Stimulated activated CD8-positive, alpha-beta memory T cell treated with anti-CD3 and anti-CD28 coated beads, Interleukin-15, amount 100 ng/mL, for 24 hours (primary cell): ENCODE measurements at regions not wholly inside any gene's neighbourhood (a gene's known extent, or its start where the extent isn't known, plus 50 kb on each side); places are given as distances from the start of the nearest gene placed in this dataset.
"Not testable (repeated sequence)": the region's sequence is repeated elsewhere in the genome, so short reads cannot be mapped to it uniquely, and the experiment has no call there.

Experiments
- DNase-seq: peaks from one replicate; pipeline ENCODE4 v3.0.0-alpha.2; 2020; ENCODE audit warnings: low read depth

DNA sequence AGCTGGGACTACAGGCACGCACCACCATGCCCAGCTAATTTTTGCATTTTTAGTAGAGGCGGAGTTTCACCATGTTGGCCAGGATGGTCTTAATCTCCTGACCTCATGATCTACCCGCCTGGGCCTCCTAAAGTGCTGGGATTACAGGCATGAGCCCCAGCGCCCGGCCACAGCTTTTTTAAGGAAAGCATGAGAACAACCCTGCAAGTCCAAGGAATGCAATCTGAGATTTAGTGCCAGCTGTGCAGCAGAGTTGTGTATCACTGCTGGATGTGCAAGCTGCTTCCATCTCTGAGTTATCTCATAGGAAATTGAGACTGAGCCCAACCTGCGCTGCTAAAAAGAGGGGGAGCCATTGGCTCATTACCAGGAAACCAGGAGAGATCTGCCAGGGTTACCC lies 399.9 kb upstream of the CYRIA start:
- no peak for DNase-seq

GRCh38 chr2:17061028-17061427 lies 395.4 kb upstream of the CYRIA start:
- no peak for DNase-seq

DNA sequence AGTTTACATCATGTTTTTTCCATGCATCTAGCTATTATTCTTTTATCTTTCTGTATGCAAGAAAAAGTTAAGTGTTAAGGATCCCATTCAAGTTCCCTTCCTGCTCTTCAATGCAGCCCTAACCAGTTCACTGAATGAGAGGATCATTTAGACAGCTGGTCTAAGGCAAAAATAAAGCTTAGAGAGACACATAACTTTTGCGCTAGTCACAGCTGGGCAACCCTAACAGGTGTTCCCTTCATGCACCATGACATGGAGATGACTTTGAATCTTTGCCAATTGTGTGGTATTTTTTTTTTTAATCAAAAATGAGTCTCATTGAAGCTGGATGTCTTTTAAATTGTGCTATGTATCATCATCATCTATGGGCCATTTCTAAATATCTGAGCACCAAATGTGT lies 393.8 kb upstream of the CYRIA start:
- no peak for DNase-seq

DNA sequence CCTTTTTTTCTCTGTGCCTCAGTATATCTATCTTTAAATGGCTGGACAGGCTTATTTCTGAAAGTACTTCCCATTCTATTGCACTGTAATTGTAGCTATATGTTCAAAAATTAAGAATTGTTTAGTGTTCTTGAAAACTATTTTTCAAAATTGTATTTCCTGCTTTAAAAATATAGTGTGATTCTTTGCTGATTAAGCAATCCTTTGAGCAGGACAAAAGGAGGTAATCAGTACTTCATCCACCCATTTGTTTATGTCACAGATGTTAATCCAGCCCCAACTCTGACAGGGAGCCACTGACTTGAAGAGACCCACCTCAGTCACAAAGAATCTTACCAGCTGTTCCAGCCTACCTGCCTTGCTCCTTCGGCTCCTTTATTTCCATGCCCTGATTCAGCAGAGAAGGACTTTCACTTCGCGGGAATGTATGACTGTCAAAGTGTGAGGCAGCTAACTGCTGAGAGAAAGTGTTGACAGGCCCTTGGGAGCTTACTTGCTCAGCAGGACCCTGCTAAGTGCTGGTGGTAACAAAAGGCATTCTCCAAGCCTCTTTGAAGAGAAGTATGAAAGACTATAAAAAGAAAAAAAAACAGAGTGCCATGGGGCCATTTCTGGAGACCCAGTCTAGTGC lies 393.3 kb upstream of the CYRIA start:
- DNase-seq: no peak

GRCh38 chr2:17057109-17058017 lies 391.7 kb upstream of the CYRIA start:
- DNase-seq: no peak

- DNase-seq: no peak
Observed at GRCh38 chr2:17056236-17056635, 390.6 kb upstream of the CYRIA start.

DNA sequence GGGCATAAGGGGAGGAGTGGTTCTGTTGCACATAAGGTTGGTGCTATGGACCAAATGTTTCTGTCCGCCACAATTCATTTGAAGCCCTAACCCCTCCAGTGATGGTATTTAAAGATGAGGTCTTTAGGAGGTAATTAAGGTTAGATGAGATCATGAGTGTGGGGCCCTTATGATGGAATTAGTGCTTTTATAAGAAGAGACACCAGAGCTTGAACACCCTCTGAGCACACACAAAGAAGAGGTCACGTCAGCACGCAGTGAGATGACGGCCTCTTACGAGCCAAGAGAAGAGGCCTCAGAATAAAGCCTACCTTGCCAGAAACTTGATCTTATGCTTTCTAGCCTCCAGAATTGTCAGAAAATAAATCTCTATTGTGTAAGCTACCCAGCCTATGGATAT lies 386.4 kb upstream of the CYRIA start:
- DNase-seq: no peak

DNA sequence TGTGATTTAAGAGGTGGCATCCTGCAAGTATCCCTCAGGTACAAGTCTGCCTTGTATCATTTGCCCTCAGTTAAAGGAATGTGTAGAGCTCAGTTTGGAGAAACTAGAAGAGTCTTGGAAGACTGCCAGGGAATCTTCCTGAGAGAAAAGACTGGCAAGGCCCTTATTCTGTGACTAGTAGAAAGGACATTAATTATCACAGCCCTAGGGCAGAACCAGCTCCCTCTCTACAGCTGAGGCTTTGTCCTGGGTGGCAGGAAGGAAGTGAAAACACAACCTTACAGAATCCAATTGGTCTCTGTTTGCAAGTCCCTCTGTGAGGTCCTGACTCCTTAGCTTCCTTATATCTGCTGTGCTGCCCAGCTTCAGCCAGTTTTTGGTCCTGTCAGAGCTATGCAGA lies 385.9 kb upstream of the CYRIA start:
- DNase-seq: no peak

GRCh38 chr2:17043173-17043572 lies 377.5 kb upstream of the CYRIA start:
- DNase-seq: no peak

GRCh38 chr2:17036361-17036760 lies 370.7 kb upstream of the CYRIA start:
- no peak for DNase-seq

GRCh38 chr2:17035010-17035409 lies 369.4 kb upstream of the CYRIA start:
- no peak for DNase-seq

DNA sequence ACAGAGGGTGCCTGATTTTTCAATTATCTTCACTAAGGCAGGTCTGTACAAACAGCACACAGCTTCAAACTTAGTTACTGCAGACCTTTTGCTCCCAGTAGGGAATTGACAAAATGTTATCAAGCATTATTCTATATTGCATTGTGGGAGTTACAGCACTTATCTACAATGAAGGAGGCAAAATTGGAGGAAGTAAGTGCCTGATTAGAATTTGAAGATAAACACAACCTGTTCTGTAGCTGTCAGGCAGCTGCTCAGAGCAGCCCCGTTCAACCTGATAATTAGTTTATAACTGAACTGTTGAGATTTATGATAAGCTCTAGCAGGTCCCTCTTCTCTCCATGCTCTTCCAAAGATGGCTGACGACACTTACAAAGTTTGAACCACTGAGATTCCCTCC lies 364.4 kb upstream of the CYRIA start:
- DNase-seq: no peak

DNA sequence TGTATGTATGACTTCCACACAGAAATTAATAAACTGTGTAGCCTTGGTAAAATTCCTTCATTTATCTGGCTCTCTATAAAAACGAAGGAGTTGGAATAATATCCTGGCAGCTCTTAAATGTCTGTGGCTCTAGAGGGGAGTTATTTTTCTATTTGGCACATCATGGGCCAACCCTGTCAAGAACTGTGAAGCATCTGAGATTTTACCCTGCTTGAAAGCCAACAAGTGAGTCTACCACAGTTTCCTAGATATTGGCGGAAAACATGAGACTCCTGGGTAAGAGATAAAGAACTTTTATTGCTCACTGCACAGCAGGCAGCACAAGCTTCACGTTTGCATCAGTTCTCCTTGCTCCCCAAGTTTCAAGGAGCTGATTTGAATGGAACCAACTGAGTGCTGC lies 346.7 kb upstream of the CYRIA start:
- no peak for DNase-seq

GRCh38 chr2:17010104-17010503 lies 344.5 kb upstream of the CYRIA start:
- no peak for DNase-seq

DNA sequence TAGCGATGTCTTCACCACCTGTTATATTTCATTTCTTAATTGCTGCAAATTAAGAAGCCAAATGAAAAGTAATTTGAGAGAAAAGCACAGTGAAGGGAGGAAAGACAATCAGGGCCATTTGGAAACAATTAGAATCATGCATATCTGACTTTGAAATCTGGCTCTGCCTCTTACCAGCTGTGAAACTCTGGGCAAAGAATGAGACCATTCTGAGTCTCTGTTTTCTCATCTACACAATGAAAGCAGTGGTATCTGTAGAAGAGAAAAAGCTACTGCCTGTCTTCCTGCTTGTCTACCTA lies 334.5 kb upstream of the CYRIA start:
- no peak for DNase-seq

DNA sequence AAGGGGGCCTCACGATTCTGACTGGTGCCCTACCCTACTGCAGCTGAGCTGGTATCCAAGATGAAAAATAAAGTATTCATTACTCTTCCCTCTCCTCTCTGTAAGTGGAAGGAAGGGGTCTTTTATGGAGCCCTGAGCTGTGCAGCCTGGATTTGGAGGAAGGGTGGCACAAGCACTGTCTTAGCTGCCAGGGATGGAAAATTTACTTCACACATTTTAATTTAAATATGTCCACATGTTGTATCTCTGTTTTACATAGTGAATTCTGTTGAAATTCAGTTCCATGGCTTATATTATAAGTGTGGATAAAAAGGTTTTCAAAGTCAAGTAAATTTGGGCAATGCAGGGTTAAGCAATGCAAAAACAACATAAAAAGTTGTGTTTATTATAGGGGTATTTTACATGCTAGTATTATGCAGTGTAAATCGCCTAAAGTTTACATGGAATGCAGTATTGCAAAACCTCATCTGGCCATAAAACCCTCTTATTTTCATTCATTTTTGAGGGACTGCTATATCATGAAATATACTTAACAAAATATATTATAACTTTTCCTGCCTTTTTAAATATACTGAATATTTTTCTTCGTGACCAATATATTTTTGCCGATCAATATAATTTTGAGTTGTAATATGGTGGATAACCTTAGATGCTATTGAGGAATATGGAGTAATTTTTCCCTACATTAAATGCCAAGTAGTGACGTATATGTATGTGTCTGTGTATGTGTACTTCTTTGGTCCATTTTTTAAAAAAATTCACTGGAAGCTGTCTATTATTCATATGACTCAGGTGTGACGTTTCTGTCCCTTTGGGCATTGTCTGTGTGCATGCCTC lies 333.9 kb upstream of the CYRIA start:
- no peak for DNase-seq

DNA sequence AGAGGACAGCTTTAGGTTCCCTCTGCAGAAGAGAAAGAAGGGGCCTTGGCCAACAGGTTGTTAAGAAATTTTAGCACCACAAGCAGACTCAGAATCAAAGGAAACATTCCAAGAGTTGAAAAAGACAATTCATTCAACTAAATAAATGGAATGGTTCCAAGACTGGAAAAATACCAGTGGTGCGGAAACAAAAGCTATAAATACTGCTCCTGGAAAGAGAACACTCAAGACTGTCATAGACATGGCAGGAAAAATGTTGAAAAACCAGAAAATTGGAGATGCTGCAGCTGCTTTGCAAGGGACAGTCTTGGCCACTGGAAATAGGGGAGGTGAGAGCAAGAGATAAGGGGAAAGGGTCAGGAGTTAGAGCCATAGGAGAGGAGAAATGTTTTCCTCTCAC lies 312.7 kb upstream of the CYRIA start:
- no peak for DNase-seq

DNA sequence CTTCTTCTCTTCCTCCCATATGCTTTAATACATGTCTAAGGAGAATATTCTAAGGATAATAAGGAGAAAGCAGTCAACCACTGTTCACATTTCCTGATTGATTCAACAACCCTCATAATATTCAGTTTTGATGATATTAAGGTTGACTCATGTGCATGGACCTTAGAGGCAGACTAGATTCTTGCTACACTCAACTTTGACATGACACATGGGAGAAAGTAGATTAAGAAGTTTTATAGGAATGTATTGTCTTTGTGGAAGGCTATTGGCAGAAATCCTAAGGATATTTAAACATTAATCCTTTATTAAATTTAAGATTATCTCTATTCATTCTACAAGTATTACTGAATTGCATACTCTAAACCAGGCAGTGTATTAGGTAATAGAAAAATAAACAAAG lies 309.1 kb upstream of the CYRIA start:
- DNase-seq: no peak

GRCh38 chr2:16973586-16974286 lies 308.1 kb upstream of the CYRIA start:
- no peak for DNase-seq

DNA sequence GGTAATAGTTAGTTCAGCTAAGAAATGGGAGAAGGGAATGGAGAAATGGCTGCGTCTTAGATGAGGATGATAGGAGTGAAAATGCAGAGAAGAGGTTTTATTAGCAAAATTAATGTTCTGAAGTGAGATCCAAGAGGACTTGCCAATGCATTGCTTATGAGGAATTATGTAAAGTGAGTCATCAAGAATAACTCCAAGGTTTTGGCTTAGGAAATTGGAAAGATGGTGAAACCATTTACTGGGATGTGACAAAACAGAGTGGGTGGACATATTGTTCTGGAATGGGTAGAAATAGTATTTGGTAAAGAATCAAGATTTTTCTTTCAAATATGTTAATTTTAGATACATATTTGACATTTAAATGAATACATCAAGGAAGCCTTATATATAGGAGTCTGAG lies 306.6 kb upstream of the CYRIA start:
- DNase-seq: no peak

DNA sequence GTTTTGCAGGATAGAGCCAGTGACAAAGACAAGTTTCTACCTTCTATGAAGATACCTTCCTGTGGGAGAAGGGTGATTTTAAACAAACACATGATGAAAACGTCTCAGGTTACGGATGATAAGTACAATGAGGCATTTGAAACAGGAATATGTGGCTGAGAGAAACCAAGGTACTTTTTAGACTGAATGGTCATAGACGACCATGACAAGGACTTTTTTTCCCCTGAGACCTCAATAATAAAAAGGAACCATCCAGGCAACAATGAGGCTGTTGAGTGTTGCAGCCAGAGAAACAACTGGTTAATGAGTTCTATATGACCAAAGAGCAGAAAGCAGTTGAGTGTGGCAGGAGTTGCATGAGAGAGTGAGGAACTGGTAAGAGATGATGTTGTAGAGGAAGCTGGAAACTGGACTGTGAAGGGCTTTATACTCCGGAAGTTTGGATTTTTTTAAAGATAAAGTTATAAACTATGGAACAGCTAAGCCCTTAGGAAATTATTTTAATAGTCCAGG lies 306.1 kb upstream of the CYRIA start:
- DNase-seq: no peak

DNA sequence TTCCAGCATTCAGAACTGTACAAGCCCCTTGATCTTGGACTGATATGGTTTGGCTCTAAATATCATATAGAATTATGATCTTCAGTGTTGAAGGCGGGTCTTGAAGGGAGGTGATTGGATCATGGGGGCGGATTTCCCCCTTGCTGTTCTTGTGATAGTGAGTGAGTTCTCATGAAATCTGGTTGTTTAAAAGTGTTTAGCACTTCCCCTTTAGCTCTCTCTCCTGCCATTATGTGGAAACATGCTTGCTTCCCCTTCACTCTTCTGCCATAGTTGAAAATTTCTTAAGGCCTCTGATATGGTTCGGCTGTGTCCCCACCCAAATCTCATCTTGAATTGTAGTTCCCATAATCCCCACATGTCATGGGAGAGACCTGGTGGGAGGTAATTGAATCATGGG lies 305.3 kb upstream of the CYRIA start:
- not testable (repeated sequence) for DNase-seq
